HL-60 (cell line): ENCODE measurements at regions not wholly inside any gene's neighbourhood (a gene's known extent, or its start where the extent isn't known, plus 50 kb on each side); places are given as distances from the start of the nearest gene placed in this dataset.

ENCODE experiments used
- POLR2AphosphoS5 ChIP-seq: IDR thresholded peaks from 2 replicates; pipeline ENCODE4 v1.6.1; 2012; ENCODE audit warnings: low read depth
- TF ChIP-seq, protein P1 (sequence below): IDR thresholded peaks from one replicate; pipeline ENCODE4 v1.5.1; 2011; ENCODE audit warnings: low read length, control low read depth, inconsistent platforms; ENCODE audit not compliant: insufficient read depth
- TF ChIP-seq, protein P2 (sequence below): IDR thresholded peaks from 2 replicates; pipeline ENCODE4 v1.6.1; 2012; ENCODE audit warnings: low read depth; ENCODE audit not compliant: insufficient replicate concordance

DNA sequence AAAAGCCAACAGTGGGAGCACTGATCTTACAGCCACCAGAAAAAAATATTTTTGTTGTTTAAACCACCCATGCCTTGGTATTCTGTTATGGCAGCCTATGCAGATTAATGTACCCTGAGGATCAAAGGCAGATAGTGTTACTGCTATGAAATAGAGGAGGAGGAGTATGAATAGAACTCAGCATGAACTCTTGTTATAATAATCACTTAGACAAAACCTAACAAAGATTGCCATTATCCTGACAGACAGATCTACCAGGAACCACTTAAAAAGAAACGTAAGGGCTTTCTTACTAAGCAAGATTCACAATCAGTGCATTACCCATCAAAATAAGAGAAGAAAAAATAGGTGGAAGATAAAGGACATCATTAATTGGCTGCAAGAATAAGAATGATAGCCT lies 558.3 kb downstream of the GALC start:
- TF ChIP-seq, protein P1, sequence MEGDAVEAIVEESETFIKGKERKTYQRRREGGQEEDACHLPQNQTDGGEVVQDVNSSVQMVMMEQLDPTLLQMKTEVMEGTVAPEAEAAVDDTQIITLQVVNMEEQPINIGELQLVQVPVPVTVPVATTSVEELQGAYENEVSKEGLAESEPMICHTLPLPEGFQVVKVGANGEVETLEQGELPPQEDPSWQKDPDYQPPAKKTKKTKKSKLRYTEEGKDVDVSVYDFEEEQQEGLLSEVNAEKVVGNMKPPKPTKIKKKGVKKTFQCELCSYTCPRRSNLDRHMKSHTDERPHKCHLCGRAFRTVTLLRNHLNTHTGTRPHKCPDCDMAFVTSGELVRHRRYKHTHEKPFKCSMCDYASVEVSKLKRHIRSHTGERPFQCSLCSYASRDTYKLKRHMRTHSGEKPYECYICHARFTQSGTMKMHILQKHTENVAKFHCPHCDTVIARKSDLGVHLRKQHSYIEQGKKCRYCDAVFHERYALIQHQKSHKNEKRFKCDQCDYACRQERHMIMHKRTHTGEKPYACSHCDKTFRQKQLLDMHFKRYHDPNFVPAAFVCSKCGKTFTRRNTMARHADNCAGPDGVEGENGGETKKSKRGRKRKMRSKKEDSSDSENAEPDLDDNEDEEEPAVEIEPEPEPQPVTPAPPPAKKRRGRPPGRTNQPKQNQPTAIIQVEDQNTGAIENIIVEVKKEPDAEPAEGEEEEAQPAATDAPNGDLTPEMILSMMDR: no peak
- no peak for TF ChIP-seq POLR2AphosphoS5
- TF ChIP-seq, protein P2, sequence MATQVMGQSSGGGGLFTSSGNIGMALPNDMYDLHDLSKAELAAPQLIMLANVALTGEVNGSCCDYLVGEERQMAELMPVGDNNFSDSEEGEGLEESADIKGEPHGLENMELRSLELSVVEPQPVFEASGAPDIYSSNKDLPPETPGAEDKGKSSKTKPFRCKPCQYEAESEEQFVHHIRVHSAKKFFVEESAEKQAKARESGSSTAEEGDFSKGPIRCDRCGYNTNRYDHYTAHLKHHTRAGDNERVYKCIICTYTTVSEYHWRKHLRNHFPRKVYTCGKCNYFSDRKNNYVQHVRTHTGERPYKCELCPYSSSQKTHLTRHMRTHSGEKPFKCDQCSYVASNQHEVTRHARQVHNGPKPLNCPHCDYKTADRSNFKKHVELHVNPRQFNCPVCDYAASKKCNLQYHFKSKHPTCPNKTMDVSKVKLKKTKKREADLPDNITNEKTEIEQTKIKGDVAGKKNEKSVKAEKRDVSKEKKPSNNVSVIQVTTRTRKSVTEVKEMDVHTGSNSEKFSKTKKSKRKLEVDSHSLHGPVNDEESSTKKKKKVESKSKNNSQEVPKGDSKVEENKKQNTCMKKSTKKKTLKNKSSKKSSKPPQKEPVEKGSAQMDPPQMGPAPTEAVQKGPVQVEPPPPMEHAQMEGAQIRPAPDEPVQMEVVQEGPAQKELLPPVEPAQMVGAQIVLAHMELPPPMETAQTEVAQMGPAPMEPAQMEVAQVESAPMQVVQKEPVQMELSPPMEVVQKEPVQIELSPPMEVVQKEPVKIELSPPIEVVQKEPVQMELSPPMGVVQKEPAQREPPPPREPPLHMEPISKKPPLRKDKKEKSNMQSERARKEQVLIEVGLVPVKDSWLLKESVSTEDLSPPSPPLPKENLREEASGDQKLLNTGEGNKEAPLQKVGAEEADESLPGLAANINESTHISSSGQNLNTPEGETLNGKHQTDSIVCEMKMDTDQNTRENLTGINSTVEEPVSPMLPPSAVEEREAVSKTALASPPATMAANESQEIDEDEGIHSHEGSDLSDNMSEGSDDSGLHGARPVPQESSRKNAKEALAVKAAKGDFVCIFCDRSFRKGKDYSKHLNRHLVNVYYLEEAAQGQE: no peak
